PC-3 (cell line): ENCODE measurements at regions not wholly inside any gene's neighbourhood (a gene's known extent, or its start where the extent isn't known, plus 50 kb on each side); places are given as distances from the start of the nearest gene placed in this dataset.

Experiments used
- CTCF ChIP-seq: fragments of 300-600 bp; sonication (generic); conservative IDR thresholded peaks from 2 replicates; pipeline ENCODE4 v1.5.1; 2017; ENCODE audit warnings: antibody characterized with exemption, low read depth, mild to moderate bottlenecking, low read length
- EZH2 ChIP-seq: fragments of 300-600 bp; sonication (generic); IDR thresholded peaks from one replicate; pipeline ENCODE4 v1.6.1; 2017; ENCODE audit warnings: antibody characterized with exemption, mild to moderate bottlenecking, low read length; ENCODE audit not compliant: unreplicated experiment
- EZH2phosphoT487 ChIP-seq: fragments of 300-600 bp; sonication (generic); IDR thresholded peaks from 2 replicates; pipeline ENCODE4 v1.6.1; 2018; ENCODE audit warnings: mild to moderate bottlenecking, antibody characterized with exemption, low read length, borderline replicate concordance

DNA sequence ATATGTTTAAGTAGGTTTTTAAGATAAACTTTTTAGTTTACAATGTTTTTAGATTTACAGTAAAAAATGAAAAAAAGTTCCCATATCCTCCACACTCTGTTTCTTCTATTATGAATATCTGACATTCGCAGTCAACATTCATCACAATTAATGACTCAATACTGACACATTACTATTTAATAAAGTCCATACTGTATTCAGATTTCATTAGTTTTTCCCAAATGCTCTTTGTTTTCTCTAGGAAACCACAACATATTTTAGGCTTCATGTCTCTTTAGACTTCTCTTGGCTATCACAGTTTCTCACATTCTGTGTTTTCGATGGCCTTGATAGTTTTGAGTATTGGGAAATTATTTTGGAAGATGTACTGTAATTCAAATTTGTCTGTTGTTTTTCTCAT is 399.8 kb downstream of the SLC6A15 start:
- TF ChIP-seq CTCF (no peak), EZH2phosphoT487 (no peak), EZH2 (no peak)
